ENCODE measurements at regions not wholly inside any gene's neighbourhood (a gene's known extent, or its start where the extent isn't known, plus 50 kb on each side); places are given as distances from the start of the nearest gene placed in this dataset.

- Histone ChIP-seq H3K9ac (no peak overlapping the region), H3K4me3 (ENCODE audit: low read depth in 2 of 2, low read length in 1 of 2) (no peak overlapping the region), H3K4me1 (ENCODE audit: control insufficient read depth in 1 of 2, insufficient read depth in 2 of 2, low read depth in 1 of 2, low read length in 1 of 2) (no peaks in the 10 kb centered on the region), H3K4me2 (no peak overlapping the region), H4K20me1 (ENCODE audit: insufficient read depth) (no peaks in the 10 kb centered on the region), H3K27ac (ENCODE audit: low read depth in 2 of 2, low read length in 1 of 2) (no peak overlapping the region), H3K9me3 (no peaks in the 10 kb centered on the region), H3F3A (replicated peaks; ENCODE audit: insufficient read depth) (no peaks in the 10 kb centered on the region), H3K27me3 (ENCODE audit: insufficient read depth) (no peaks in the 10 kb centered on the region), H2AFZ (ENCODE audit: low read depth) (no peak overlapping the region), H3K9me2 (no peaks in the 10 kb centered on the region), H3K36me3 (replicated peaks in 1 of 2; ENCODE audit: control insufficient read depth in 1 of 2, insufficient read depth in 2 of 2, low read length in 1 of 2) (no peaks in the 10 kb centered on the region), H3K79me2 (ENCODE audit: insufficient read depth) (no peaks in the 10 kb centered on the region)
- DNase-seq: no peak
- TF ChIP-seq MXI1 (IDR thresholded peaks at IDR 0.05; ENCODE audit: low read depth, low read length) (no peak), GATA2 (CRISPR knock-in tag; IDR thresholded peaks at IDR 0.05) (no peak), RXRA (IDR thresholded peaks at IDR 0.05; ENCODE audit: borderline replicate concordance, low read depth) (no peak), TCF12 (IDR thresholded peaks at IDR 0.05) (no peak), USF2 (IDR thresholded peaks at IDR 0.05; ENCODE audit: borderline replicate concordance, low read depth, low read length) (no peak), TEAD4 (IDR thresholded peaks at IDR 0.05; ENCODE audit: borderline replicate concordance, insufficient read depth) (no peak), FOXJ3 (CRISPR knock-in tag; IDR thresholded peaks at IDR 0.05) (no peak), CTCF (IDR thresholded peaks at IDR 0.05) (no peak), YY1 (IDR thresholded peaks at IDR 0.05; ENCODE audit: low read depth) (no peak), JUND (IDR thresholded peaks at IDR 0.05) (no peak), NFIC (IDR thresholded peaks at IDR 0.05; ENCODE audit: borderline replicate concordance) (no peak)
- WGBS (ENCODE audit: low lambda C conversion rate): 23% methylated on average over 8 of the region's 9 CpGs
- ChIA-PET POLR2A (no interaction called here), CTCF (no interaction called here)
Measured at GRCh38 chr14:42311876-42312275, 705.2 kb downstream of the LRFN5 start.

GRCh38 chr14:42307239-42307825 is 700.7 kb downstream of the LRFN5 start:
- H3K79me2 ChIP-seq (ENCODE audit: insufficient read depth): no peaks in the 10 kb centered on the region

More at GRCh38 chr14:42307239-42307825, 700.7 kb downstream of the LRFN5 start:
- H4K20me1 ChIP-seq (ENCODE audit: insufficient read depth): no peaks in the 10 kb centered on the region
- H2AFZ ChIP-seq (ENCODE audit: low read depth): no peak overlapping the region
- no peak for DNase-seq
- no peaks in the 10 kb centered on the region for H3K36me3 ChIP-seq (replicated peaks in 1 of 2; ENCODE audit: control insufficient read depth in 1 of 2, insufficient read depth in 2 of 2, low read length in 1 of 2)
- no peak for TF ChIP-seq MEF2A (IDR thresholded peaks at IDR 0.05; ENCODE audit: borderline replicate concordance, low read depth)
- TF ChIP-seq REST (IDR thresholded peaks at IDR 0.05; ENCODE audit: low read depth, low read length): no peak
- TF ChIP-seq RCOR1 (IDR thresholded peaks at IDR 0.05; ENCODE audit: low read length): no peak
- no peak for TF ChIP-seq RXRA (IDR thresholded peaks at IDR 0.05; ENCODE audit: borderline replicate concordance, low read depth)
- no peak overlapping the region for H3K4me3 ChIP-seq (ENCODE audit: low read depth in 2 of 2, low read length in 1 of 2)
- H3K9me3 ChIP-seq: no peaks in the 10 kb centered on the region
- ChIA-PET POLR2A (no interaction called here), CTCF (no interaction called here)
- no peak overlapping the region for H3K27ac ChIP-seq (ENCODE audit: low read depth in 2 of 2, low read length in 1 of 2)
- H3K9me2 ChIP-seq: no peaks in the 10 kb centered on the region
- H3K9ac ChIP-seq: no peak overlapping the region
- no peak overlapping the region for H3K4me2 ChIP-seq
- H3K4me1 ChIP-seq (ENCODE audit: control insufficient read depth in 1 of 2, insufficient read depth in 2 of 2, low read depth in 1 of 2, low read length in 1 of 2): no peaks in the 10 kb centered on the region
- no peaks in the 10 kb centered on the region for H3F3A ChIP-seq (replicated peaks; ENCODE audit: insufficient read depth)
- no peaks in the 10 kb centered on the region for H3K27me3 ChIP-seq (ENCODE audit: insufficient read depth)
- WGBS (ENCODE audit: low lambda C conversion rate): 6% methylated on average over 2 of the region's 5 CpGs

Data from SK-N-SH (cell line).